ENCODE measurements at regions not wholly inside any gene's neighbourhood (a gene's known extent, or its start where the extent isn't known, plus 50 kb on each side); places are given as distances from the start of the nearest gene placed in this dataset.

DNA sequence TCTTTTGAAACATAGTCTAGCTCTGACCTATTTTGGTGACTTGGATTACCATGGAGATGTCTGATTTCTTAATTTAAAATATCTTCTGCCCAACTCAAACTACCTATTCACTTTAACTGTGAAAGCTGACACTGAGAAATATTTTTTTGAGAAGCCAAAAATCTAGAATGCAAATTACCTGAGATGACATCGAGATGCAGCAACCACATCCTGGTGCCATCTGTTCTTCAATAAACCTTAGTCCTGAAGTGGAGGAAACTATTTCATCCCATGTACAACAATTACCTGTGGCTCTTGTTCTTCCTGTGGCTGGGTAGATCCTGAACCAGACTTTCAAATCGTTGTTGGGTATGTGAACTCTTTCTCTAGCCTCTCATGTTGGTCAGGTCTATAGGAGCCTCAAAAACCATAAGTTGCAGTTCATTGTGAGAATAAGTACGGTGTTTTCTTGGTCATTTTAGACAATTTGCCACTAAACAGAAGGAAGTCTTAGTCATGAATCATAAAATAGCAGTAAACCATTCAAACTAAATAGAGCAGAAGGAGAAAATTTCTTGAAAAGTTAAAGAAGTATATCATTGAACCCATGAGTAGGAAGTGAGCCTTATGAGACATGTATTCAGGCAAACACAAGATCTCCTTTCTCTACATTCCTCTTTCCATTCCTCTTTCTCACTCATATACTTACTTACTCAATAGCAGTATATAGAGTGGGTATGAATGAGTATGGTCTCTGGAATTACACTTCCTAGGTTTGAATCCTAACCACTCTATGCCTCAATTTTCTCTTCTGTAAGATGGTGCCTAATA, 176.0 kb downstream of the HMHB1 start:
- Mint-ChIP-seq H3K27ac (no peak overlapping the region), H3K36me3 (ENCODE audit: low read depth) (no peaks in the 10 kb centered on the region), H3K4me1 (ENCODE audit: low read depth) (no peaks in the 10 kb centered on the region), H3K27me3 (peaks cover 7% of the 10 kb centered on the region), H3K9me3 (no peaks in the 10 kb centered on the region), H3K4me3 (no peak overlapping the region)

- Mint-ChIP-seq H3K4me3 (no peak overlapping the region), H3K4me1 (ENCODE audit: low read depth) (no peaks in the 10 kb centered on the region), H3K9me3 (no peaks in the 10 kb centered on the region), H3K27me3 (peaks cover 6% of the 10 kb centered on the region), H3K36me3 (ENCODE audit: low read depth) (no peaks in the 10 kb centered on the region), H3K27ac (no peak overlapping the region)
These were observed 178.0 kb downstream of the YIPF5 start for GRCh38 chr5:143992496-143992895.

DNA sequence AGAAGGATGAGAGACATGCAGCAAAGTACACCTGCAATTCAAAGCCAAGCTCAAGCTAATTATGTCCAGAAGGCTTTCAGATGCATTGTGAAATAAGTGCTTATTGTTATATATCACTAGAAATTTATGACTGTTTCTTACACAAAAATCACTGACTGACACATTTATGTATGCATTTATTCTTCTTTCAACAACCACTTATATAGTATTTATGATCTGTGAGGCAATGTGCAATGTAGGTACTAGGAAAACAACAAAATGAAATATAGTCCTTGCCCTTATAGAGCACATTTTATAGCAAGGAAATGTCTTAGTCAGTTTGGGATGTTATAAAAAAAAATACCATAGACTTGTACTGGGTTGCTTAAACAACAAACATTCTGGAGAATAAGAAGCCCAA, 167.6 kb downstream of the YIPF5 start:
- peaks cover 2% of the 10 kb centered on the region for H3K27me3 Mint-ChIP-seq
- no peaks in the 10 kb centered on the region for H3K36me3 Mint-ChIP-seq (ENCODE audit: low read depth)
- H3K27ac Mint-ChIP-seq: no peak overlapping the region
- no peaks in the 10 kb centered on the region for H3K9me3 Mint-ChIP-seq
- H3K4me1 Mint-ChIP-seq (ENCODE audit: low read depth): no peaks in the 10 kb centered on the region
- H3K4me3 Mint-ChIP-seq: no peak overlapping the region

DNA sequence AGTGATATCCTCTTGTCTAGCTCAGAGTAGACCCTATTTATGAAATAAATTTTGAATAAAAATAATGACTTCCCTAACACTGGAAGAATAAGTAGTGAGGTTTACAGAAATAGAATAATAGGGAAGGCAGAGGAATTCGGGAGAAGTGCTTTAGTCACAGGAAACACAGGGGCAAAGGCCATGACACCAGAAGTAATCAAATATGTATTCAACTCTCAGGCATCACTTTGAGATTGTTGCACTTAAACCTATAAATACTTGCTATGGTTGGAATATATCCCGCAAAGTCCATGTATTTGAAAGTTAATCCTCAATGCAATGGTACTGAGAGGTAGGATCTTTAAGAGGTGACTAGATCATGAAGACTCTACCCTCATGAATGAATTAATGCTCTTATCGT, 166.8 kb downstream of the YIPF5 start:
- Mint-ChIP-seq H3K27me3 (peaks cover 5% of the 10 kb centered on the region), H3K4me3 (no peak overlapping the region), H3K27ac (no peak overlapping the region), H3K9me3 (no peaks in the 10 kb centered on the region), H3K36me3 (ENCODE audit: low read depth) (no peaks in the 10 kb centered on the region), H3K4me1 (ENCODE audit: low read depth) (no peaks in the 10 kb centered on the region)

DNA sequence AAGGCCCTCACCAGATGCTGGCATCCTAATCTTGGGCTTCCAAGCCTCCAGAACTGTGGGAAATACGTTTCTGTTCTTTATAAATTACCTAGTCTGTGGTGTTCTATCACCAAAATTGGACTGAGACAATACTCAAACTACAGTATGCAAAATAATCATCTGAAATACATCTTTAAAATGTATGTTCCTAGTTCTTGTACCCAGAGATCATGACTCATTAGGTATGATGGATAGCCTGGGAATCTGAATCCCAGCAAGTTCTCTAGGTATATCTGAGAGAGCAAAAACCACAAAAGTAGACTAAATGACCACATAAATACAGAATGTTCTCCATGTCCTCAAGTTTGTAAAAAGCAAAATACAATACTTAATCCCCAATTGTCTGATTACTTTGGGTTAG, 166.3 kb downstream of the YIPF5 start:
- no peak overlapping the region for H3K27ac Mint-ChIP-seq
- peaks cover 8% of the 10 kb centered on the region for H3K27me3 Mint-ChIP-seq
- no peaks in the 10 kb centered on the region for H3K36me3 Mint-ChIP-seq (ENCODE audit: low read depth)
- H3K4me3 Mint-ChIP-seq: no peak overlapping the region
- no peaks in the 10 kb centered on the region for H3K4me1 Mint-ChIP-seq (ENCODE audit: low read depth)
- H3K9me3 Mint-ChIP-seq: no peaks in the 10 kb centered on the region

- peaks cover 8% of the 10 kb centered on the region for H3K27me3 Mint-ChIP-seq
- no peak overlapping the region for H3K27ac Mint-ChIP-seq
- H3K9me3 Mint-ChIP-seq: no peaks in the 10 kb centered on the region
- no peaks in the 10 kb centered on the region for H3K36me3 Mint-ChIP-seq (ENCODE audit: low read depth)
- no peaks in the 10 kb centered on the region for H3K4me1 Mint-ChIP-seq (ENCODE audit: low read depth)
- H3K4me3 Mint-ChIP-seq: no peak overlapping the region
These were observed 165.7 kb downstream of the YIPF5 start for GRCh38 chr5:144004751-144005150.

- Mint-ChIP-seq H3K4me1 (ENCODE audit: low read depth) (no peaks in the 10 kb centered on the region), H3K9me3 (peaks cover 7% of the 10 kb centered on the region), H3K27me3 (peaks cover 8% of the 10 kb centered on the region), H3K36me3 (ENCODE audit: low read depth) (no peaks in the 10 kb centered on the region), H3K27ac (no peak overlapping the region), H3K4me3 (no peak overlapping the region)
These were observed 161.3 kb downstream of the YIPF5 start for GRCh38 chr5:144009116-144009515.

- no peaks in the 10 kb centered on the region for H3K4me1 Mint-ChIP-seq (ENCODE audit: low read depth)
- no peak overlapping the region for H3K27ac Mint-ChIP-seq
- H3K36me3 Mint-ChIP-seq (ENCODE audit: low read depth): no peaks in the 10 kb centered on the region
- peaks cover 8% of the 10 kb centered on the region for H3K27me3 Mint-ChIP-seq
- H3K4me3 Mint-ChIP-seq: no peak overlapping the region
- peaks cover 7% of the 10 kb centered on the region for H3K9me3 Mint-ChIP-seq
These were observed 159.1 kb downstream of the YIPF5 start for GRCh38 chr5:144011388-144011787.

DNA sequence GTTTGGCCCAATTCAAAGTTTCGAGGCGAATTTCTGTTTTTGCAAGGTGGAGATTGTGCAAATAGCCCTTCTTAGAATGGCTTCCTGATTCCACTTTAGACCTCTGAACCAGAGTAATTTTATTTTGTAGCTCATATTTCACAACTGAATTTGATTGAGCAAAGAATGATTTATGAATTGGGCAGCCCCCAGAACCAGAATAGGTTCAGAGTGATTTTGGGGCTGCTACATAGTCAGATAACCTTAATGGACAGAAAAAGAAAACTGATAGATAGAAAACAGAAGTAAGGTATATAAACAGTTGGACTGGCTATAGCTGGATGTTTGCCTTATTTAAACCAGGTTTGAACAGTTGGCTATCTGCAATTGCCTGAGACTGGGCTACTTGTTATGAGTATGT, 156.6 kb downstream of the YIPF5 start:
- no peaks in the 10 kb centered on the region for H3K4me1 Mint-ChIP-seq (ENCODE audit: low read depth)
- no peaks in the 10 kb centered on the region for H3K36me3 Mint-ChIP-seq (ENCODE audit: low read depth)
- H3K4me3 Mint-ChIP-seq: no peak overlapping the region
- H3K27ac Mint-ChIP-seq: no peak overlapping the region
- peaks cover 2% of the 10 kb centered on the region for H3K27me3 Mint-ChIP-seq
- H3K9me3 Mint-ChIP-seq: peaks cover 7% of the 10 kb centered on the region

GRCh38 chr5:144015961-144016360, 154.5 kb downstream of the YIPF5 start:
- Mint-ChIP-seq H3K36me3 (ENCODE audit: low read depth) (no peaks in the 10 kb centered on the region), H3K4me1 (ENCODE audit: low read depth) (no peaks in the 10 kb centered on the region), H3K4me3 (no peak overlapping the region), H3K27ac (no peak overlapping the region), H3K27me3 (no peaks in the 10 kb centered on the region), H3K9me3 (peaks cover 7% of the 10 kb centered on the region)

- H3K4me1 Mint-ChIP-seq (ENCODE audit: low read depth): no peaks in the 10 kb centered on the region
- H3K27ac Mint-ChIP-seq: no peak overlapping the region
- H3K9me3 Mint-ChIP-seq: peaks cover 7% of the 10 kb centered on the region
- no peaks in the 10 kb centered on the region for H3K36me3 Mint-ChIP-seq (ENCODE audit: low read depth)
- no peaks in the 10 kb centered on the region for H3K27me3 Mint-ChIP-seq
- no peak overlapping the region for H3K4me3 Mint-ChIP-seq
These were observed 153.3 kb downstream of the YIPF5 start for GRCh38 chr5:144017119-144017518.

GRCh38 chr5:144017631-144018030, 152.8 kb downstream of the YIPF5 start:
- no peak overlapping the region for H3K4me3 Mint-ChIP-seq
- H3K9me3 Mint-ChIP-seq: peaks cover 7% of the 10 kb centered on the region
- no peaks in the 10 kb centered on the region for H3K27me3 Mint-ChIP-seq
- H3K4me1 Mint-ChIP-seq (ENCODE audit: low read depth): no peaks in the 10 kb centered on the region
- H3K27ac Mint-ChIP-seq: no peak overlapping the region
- no peaks in the 10 kb centered on the region for H3K36me3 Mint-ChIP-seq (ENCODE audit: low read depth)

- no peaks in the 10 kb centered on the region for H3K4me1 Mint-ChIP-seq (ENCODE audit: low read depth)
- no peak overlapping the region for H3K27ac Mint-ChIP-seq
- H3K9me3 Mint-ChIP-seq: no peaks in the 10 kb centered on the region
- H3K4me3 Mint-ChIP-seq: no peak overlapping the region
- peaks cover 8% of the 10 kb centered on the region for H3K27me3 Mint-ChIP-seq
- H3K36me3 Mint-ChIP-seq (ENCODE audit: low read depth): no peaks in the 10 kb centered on the region
These were observed 146.4 kb downstream of the YIPF5 start for GRCh38 chr5:144024090-144024489.

DNA sequence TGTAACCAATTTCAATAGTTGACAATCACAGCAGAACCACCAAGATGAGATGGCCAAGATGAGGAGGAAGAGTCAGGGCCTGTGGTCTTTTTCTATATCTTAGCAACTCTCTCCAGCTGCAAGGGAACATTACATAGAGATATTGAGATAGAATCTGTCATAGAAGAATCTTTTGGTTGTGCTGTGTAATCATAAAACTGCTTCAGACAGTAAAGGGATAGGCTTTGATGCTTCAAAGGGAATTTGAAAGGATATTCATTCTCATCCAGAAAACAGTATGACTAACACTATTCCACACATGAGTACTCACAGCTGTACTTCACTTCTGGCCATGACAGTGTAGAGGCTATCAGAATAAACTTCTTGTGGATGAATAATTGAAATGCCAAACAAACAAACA, 145.9 kb downstream of the YIPF5 start:
- Mint-ChIP-seq H3K4me1 (ENCODE audit: low read depth) (no peaks in the 10 kb centered on the region), H3K4me3 (no peak overlapping the region), H3K9me3 (no peaks in the 10 kb centered on the region), H3K27ac (no peak overlapping the region), H3K27me3 (peaks cover 8% of the 10 kb centered on the region), H3K36me3 (ENCODE audit: low read depth) (no peaks in the 10 kb centered on the region)

- no peaks in the 10 kb centered on the region for H3K4me1 Mint-ChIP-seq (ENCODE audit: low read depth)
- H3K36me3 Mint-ChIP-seq (ENCODE audit: low read depth): no peaks in the 10 kb centered on the region
- H3K27me3 Mint-ChIP-seq: peaks cover 8% of the 10 kb centered on the region
- H3K27ac Mint-ChIP-seq: no peak overlapping the region
- no peak overlapping the region for H3K4me3 Mint-ChIP-seq
- no peaks in the 10 kb centered on the region for H3K9me3 Mint-ChIP-seq
These were observed 144.2 kb downstream of the YIPF5 start for GRCh38 chr5:144026286-144026685.

DNA sequence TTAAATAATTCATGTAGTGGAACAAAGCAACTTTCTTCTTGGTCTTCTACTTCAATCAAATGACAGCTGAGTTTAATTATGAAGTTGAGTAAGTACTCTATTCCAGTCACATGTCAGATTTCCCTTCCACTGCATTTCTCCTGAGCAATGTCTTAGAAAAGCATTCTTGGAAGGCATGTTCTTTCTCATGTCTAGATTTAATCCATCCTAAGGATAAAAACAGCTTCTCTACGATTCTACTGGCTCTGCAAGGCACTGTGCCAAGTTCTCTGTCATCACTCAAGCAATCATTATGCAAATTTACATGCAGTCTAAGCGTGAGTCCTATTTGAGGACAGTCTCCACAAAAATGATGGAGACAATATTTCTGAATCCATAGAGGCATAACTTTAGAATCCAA, 142.4 kb downstream of the YIPF5 start:
- H3K27me3 Mint-ChIP-seq: peaks cover 8% of the 10 kb centered on the region
- H3K36me3 Mint-ChIP-seq (ENCODE audit: low read depth): no peaks in the 10 kb centered on the region
- no peak overlapping the region for H3K4me3 Mint-ChIP-seq
- no peaks in the 10 kb centered on the region for H3K4me1 Mint-ChIP-seq (ENCODE audit: low read depth)
- no peaks in the 10 kb centered on the region for H3K9me3 Mint-ChIP-seq
- H3K27ac Mint-ChIP-seq: no peak overlapping the region
